Stomach (tissue), 4 donors: ENCODE measurements at regions not wholly inside any gene's neighbourhood (a gene's known extent, or its start where the extent isn't known, plus 50 kb on each side); places are given as distances from the start of the nearest gene placed in this dataset.

Source experiments
- EP300 ChIP-seq: sonication (generic); formaldehyde crosslinking; IDR thresholded peaks from one replicate; pipeline ENCODE4 v1.6.1; 2017; ENCODE audit warnings: antibody characterized with exemption
- POLR2A ChIP-seq, 4 donors: fragments of 450-650 bp; IDR thresholded peaks; one replicate each; pipeline ENCODE4 v1.6.1; 2016; ENCODE audit warnings: antibody characterized with exemption in 4 of 4, control low read depth in 2 of 4, mild to moderate bottlenecking in 1 of 4, moderate library complexity in 1 of 4
- TF ChIP-seq, protein P1 (sequence below), 7 experiments: fragments of 450-650 bp in 4 of 7; fragments of 200-600 bp in 3 of 7; sonication (generic) in 3 of 7; IDR thresholded peaks; one replicate each; pipeline ENCODE4 v1.5.1; 2016 to 2019; ENCODE audit warnings: antibody characterized with exemption in 7 of 7, control low read depth in 2 of 7, mild to moderate bottlenecking in 1 of 7

- TF ChIP-seq POLR2A (IDR thresholded peaks at IDR 0.05) (no peak), EP300 (no peak)
- TF ChIP-seq, protein P1, sequence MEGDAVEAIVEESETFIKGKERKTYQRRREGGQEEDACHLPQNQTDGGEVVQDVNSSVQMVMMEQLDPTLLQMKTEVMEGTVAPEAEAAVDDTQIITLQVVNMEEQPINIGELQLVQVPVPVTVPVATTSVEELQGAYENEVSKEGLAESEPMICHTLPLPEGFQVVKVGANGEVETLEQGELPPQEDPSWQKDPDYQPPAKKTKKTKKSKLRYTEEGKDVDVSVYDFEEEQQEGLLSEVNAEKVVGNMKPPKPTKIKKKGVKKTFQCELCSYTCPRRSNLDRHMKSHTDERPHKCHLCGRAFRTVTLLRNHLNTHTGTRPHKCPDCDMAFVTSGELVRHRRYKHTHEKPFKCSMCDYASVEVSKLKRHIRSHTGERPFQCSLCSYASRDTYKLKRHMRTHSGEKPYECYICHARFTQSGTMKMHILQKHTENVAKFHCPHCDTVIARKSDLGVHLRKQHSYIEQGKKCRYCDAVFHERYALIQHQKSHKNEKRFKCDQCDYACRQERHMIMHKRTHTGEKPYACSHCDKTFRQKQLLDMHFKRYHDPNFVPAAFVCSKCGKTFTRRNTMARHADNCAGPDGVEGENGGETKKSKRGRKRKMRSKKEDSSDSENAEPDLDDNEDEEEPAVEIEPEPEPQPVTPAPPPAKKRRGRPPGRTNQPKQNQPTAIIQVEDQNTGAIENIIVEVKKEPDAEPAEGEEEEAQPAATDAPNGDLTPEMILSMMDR (IDR thresholded peaks at IDR 0.05) = no peak
Observed at GRCh38 chr4:141899541-141899940, 263.2 kb downstream of the IL15 start.
